Astrocyte (in vitro differentiated cells and primary cell): ENCODE measurements at regions not wholly inside any gene's neighbourhood (a gene's known extent, or its start where the extent isn't known, plus 50 kb on each side); places are given as distances from the start of the nearest gene placed in this dataset.

Experiments
- DNase-seq: peaks from one replicate; pipeline ENCODE4 v3.0.0-alpha.2; 2010; ENCODE audit warnings: low read depth
- FAIRE-seq: peaks from 2 replicates; lab custom pipeline; 2011; peaks lifted over from hg19 to GRCh38; lab: Jason Lieb, UNC
- H2AFZ ChIP-seq: 2 replicates; pipeline ENCODE4 v1.6.0; 2012; ENCODE audit warnings: low read depth, low read length, inconsistent platforms
- H3K27ac ChIP-seq: 2 replicates; pipeline ENCODE4 v1.5.1; 2011; ENCODE audit warnings: low read depth, low read length, inconsistent platforms
- H3K27me3 ChIP-seq: 2 replicates; pipeline ENCODE4 v1.6.0; 2011; ENCODE audit warnings: low read length, inconsistent platforms; ENCODE audit not compliant: insufficient read depth
- H3K36me3 ChIP-seq: 2 replicates; pipeline ENCODE4 v1.5.1; 2011; ENCODE audit warnings: low read length, inconsistent platforms; ENCODE audit not compliant: insufficient read depth
- H3K4me1 ChIP-seq: 2 replicates; pipeline ENCODE4 v1.5.1; 2011; ENCODE audit warnings: low read length, inconsistent platforms; ENCODE audit not compliant: insufficient read depth
- H3K4me2 ChIP-seq: 2 replicates; pipeline ENCODE4 v1.6.0; 2012; ENCODE audit warnings: low read length, inconsistent platforms
- H3K4me3 ChIP-seq: 2 replicates; pipeline ENCODE4 v1.5.1; 2011; ENCODE audit warnings: low read depth, mild to moderate bottlenecking, low read length, inconsistent platforms; ENCODE audit not compliant: insufficient read depth
- H3K79me2 ChIP-seq: 2 replicates; pipeline ENCODE4 v1.6.0; 2012; ENCODE audit warnings: mild to moderate bottlenecking, low read length, inconsistent platforms; ENCODE audit not compliant: insufficient read depth
- H3K9ac ChIP-seq: 2 replicates; pipeline ENCODE4 v1.6.0; 2012; ENCODE audit warnings: mild to moderate bottlenecking, low read length, inconsistent platforms
- H3K9me3 ChIP-seq: 2 replicates; pipeline ENCODE4 v1.5.1; 2012; ENCODE audit warnings: low read depth, mild to moderate bottlenecking, low read length, inconsistent platforms; ENCODE audit not compliant: insufficient read depth
- H4K20me1 ChIP-seq: 2 replicates; pipeline ENCODE4 v1.6.0; 2012; ENCODE audit warnings: low read length, inconsistent platforms; ENCODE audit not compliant: insufficient read depth
- H3K27ac Mint-ChIP-seq: one replicate; pipeline ENCODE4 v1.8.0; 2021; ENCODE audit warnings: mild to moderate bottlenecking, mixed read lengths; ENCODE audit not compliant: unreplicated experiment
- H3K27me3 Mint-ChIP-seq: one replicate; pipeline ENCODE4 v1.8.0; 2021; ENCODE audit warnings: low read depth, mixed read lengths; ENCODE audit not compliant: unreplicated experiment
- H3K36me3 Mint-ChIP-seq: one replicate; pipeline ENCODE4 v1.8.0; 2021; ENCODE audit warnings: low read depth, mixed read lengths; ENCODE audit not compliant: unreplicated experiment
- H3K4me1 Mint-ChIP-seq: one replicate; pipeline ENCODE4 v1.8.0; 2021; ENCODE audit warnings: low read depth, mixed read lengths; ENCODE audit not compliant: unreplicated experiment
- H3K4me3 Mint-ChIP-seq: one replicate; pipeline ENCODE4 v1.8.0; 2021; ENCODE audit warnings: mild to moderate bottlenecking, moderate library complexity, mixed read lengths; ENCODE audit not compliant: unreplicated experiment
- H3K9me3 Mint-ChIP-seq: one replicate; pipeline ENCODE4 v1.8.0; 2021; ENCODE audit warnings: mild to moderate bottlenecking, mixed read lengths; ENCODE audit not compliant: unreplicated experiment
- EZH2 ChIP-seq: IDR thresholded peaks from 2 replicates; pipeline ENCODE4 v1.6.1; 2012; ENCODE audit warnings: mild to moderate bottlenecking, low read length, inconsistent platforms; ENCODE audit not compliant: insufficient read depth
- TF ChIP-seq, protein P1 (sequence below): IDR thresholded peaks from 2 replicates; pipeline ENCODE4 v1.5.1; 2011; ENCODE audit warnings: low read depth, mild to moderate bottlenecking, inconsistent platforms, low read length, moderate library complexity; ENCODE audit not compliant: insufficient read depth

DNA sequence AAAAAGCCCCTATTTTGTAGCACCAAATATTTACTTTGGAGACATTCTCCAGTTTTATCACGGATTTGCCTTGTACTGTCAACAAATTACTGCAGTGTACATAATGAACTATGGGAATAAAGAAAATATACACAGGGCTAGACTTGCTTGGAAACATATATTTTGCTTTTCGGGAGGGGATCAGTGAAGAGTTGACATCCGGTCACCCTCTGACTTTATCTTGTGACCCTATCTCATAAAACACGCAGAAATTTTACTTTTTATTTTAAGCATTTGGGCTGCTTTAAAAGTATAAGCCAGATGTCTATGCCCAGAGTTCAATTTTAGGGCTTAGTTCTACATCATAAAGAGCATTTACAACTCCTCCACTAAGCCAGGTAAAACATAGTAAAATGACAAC, 630.7 kb downstream of the TOX3 start:
- Histone ChIP-seq H3K79me2 (no peaks in the 10 kb centered on the region), H3K4me1 (no peaks in the 10 kb centered on the region), H3K4me2 (no peak overlapping the region), H3K9ac (no peak overlapping the region), H3K9me3 (no peaks in the 10 kb centered on the region), H3K27ac (no peak overlapping the region), H3K4me3 (no peak overlapping the region), H4K20me1 (no peaks in the 10 kb centered on the region), H3K36me3 (no peaks in the 10 kb centered on the region), H3K27me3 (no peaks in the 10 kb centered on the region), H2AFZ (no peak overlapping the region)
- H3K9me3 Mint-ChIP-seq, result no peaks in the 10 kb centered on the region
- no peaks in the 10 kb centered on the region for H3K36me3 Mint-ChIP-seq
- DNase-seq, result no peak
- no peaks in the 10 kb centered on the region for H3K4me1 Mint-ChIP-seq
- FAIRE-seq, result no peak
- H3K27me3 Mint-ChIP-seq, result peaks cover 4% of the 10 kb centered on the region
- H3K4me3 Mint-ChIP-seq, result no peak overlapping the region
- no peak overlapping the region for H3K27ac Mint-ChIP-seq
- no peak for TF ChIP-seq EZH2
- TF ChIP-seq, protein P1, sequence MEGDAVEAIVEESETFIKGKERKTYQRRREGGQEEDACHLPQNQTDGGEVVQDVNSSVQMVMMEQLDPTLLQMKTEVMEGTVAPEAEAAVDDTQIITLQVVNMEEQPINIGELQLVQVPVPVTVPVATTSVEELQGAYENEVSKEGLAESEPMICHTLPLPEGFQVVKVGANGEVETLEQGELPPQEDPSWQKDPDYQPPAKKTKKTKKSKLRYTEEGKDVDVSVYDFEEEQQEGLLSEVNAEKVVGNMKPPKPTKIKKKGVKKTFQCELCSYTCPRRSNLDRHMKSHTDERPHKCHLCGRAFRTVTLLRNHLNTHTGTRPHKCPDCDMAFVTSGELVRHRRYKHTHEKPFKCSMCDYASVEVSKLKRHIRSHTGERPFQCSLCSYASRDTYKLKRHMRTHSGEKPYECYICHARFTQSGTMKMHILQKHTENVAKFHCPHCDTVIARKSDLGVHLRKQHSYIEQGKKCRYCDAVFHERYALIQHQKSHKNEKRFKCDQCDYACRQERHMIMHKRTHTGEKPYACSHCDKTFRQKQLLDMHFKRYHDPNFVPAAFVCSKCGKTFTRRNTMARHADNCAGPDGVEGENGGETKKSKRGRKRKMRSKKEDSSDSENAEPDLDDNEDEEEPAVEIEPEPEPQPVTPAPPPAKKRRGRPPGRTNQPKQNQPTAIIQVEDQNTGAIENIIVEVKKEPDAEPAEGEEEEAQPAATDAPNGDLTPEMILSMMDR, result no peak

DNA sequence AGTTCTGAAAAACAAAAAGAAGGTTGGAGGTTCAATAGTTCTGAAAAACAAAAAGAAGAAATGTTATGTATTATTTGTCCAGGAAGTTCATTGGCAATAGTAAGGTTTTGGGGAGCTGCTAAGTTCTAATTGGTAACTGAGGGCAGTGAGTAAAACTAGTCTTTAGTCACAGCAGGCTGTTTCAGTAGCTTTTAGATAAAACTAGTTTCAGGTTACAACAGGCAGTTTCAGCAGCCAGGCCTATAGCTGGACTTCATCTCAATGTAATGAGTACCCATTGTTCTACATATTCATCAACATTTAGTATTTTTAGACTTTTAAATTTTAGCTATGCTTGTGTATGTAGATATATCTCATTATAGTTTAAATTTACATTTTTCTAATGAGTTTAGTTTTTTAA, 639.3 kb downstream of the TOX3 start:
- Histone ChIP-seq H3K9me3 (no peaks in the 10 kb centered on the region), H3K79me2 (no peaks in the 10 kb centered on the region), H3K4me1 (no peaks in the 10 kb centered on the region), H3K4me3 (no peak overlapping the region), H3K27ac (no peak overlapping the region), H2AFZ (no peak overlapping the region), H3K9ac (no peak overlapping the region), H3K27me3 (no peaks in the 10 kb centered on the region), H3K4me2 (no peak overlapping the region), H3K36me3 (no peaks in the 10 kb centered on the region), H4K20me1 (no peaks in the 10 kb centered on the region)
- TF ChIP-seq, protein P1, result no peak
- no peaks in the 10 kb centered on the region for H3K27me3 Mint-ChIP-seq
- FAIRE-seq (no peak), DNase-seq (no peak)
- no peaks in the 10 kb centered on the region for H3K4me1 Mint-ChIP-seq
- no peak overlapping the region for H3K27ac Mint-ChIP-seq
- H3K36me3 Mint-ChIP-seq, result no peaks in the 10 kb centered on the region
- no peak overlapping the region for H3K4me3 Mint-ChIP-seq
- no peaks in the 10 kb centered on the region for H3K9me3 Mint-ChIP-seq

DNA sequence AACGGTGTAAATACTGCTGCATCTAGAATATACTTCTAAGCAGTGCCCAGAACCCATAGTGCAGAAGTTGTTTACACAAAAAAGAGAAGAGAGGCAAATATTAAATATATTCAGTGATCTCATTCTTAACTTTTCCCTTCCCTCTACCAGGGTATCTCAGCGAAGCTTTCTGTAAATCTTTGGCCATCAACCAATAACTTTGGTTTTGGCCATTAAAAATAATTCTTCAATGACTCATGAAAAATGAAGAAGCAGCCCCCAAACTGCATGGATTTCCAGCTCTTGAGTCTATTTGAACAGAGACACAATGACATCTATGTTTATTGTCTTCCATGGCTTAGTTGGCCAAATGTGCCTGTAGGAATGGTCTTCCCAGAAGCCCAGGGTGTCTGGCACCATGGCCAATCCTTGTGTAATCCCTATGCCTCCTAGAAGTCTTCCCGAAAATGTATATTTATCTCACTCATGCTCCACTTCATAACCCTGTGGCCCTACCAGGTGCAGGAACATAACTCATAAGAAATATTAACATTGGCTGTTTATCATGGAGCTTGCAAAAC, 646.6 kb downstream of the TOX3 start:
- Mint-ChIP-seq H3K9me3 (peaks cover 1% of the 10 kb centered on the region), H3K4me1 (no peaks in the 10 kb centered on the region), H3K4me3 (no peak overlapping the region), H3K27ac (no peak overlapping the region), H3K36me3 (no peaks in the 10 kb centered on the region), H3K27me3 (no peaks in the 10 kb centered on the region)
- Histone ChIP-seq H3K9ac (no peak overlapping the region), H4K20me1 (no peaks in the 10 kb centered on the region), H3K4me2 (no peak overlapping the region), H2AFZ (no peak overlapping the region), H3K79me2 (no peaks in the 10 kb centered on the region), H3K36me3 (no peaks in the 10 kb centered on the region), H3K9me3 (no peaks in the 10 kb centered on the region), H3K4me3 (no peak overlapping the region), H3K4me1 (no peaks in the 10 kb centered on the region), H3K27me3 (no peaks in the 10 kb centered on the region), H3K27ac (no peak overlapping the region)
- no peak for TF ChIP-seq EZH2
- TF ChIP-seq, protein P1, result no peak
- FAIRE-seq, result no peak
- no peak for DNase-seq
